HEK293 (cell line): ENCODE measurements at regions not wholly inside any gene's neighbourhood (a gene's known extent, or its start where the extent isn't known, plus 50 kb on each side); places are given as distances from the start of the nearest gene placed in this dataset.

Experiments used
- FEZF1 ChIP-seq: fragments of 450-650 bp; formaldehyde crosslinking; IDR thresholded peaks from 2 replicates; pipeline ENCODE4 v1.5.1; 2016; ENCODE audit warnings: missing biosample characterization, missing genetic modification characterization
- KLF9 ChIP-seq: fragments of 450-650 bp; formaldehyde crosslinking; IDR thresholded peaks from 2 replicates; pipeline ENCODE4 v1.5.1; 2016; ENCODE audit warnings: missing biosample characterization, missing genetic modification characterization, low read depth
- ZBTB11 ChIP-seq: fragments of 450-650 bp; formaldehyde crosslinking; conservative IDR thresholded peaks from 2 replicates; pipeline ENCODE4 v1.5.1; 2016; ENCODE audit warnings: low read depth, missing biosample characterization, missing genetic modification characterization
- ZFP41 ChIP-seq: fragments of 450-650 bp; formaldehyde crosslinking; IDR thresholded peaks from 2 replicates; pipeline ENCODE4 v1.5.1; 2016; ENCODE audit warnings: missing biosample characterization, missing genetic modification characterization, borderline replicate concordance
- ZNF114 ChIP-seq: fragments of 450-650 bp; formaldehyde crosslinking; IDR thresholded peaks from 2 replicates; pipeline ENCODE4 v1.5.0; 2017; ENCODE audit warnings: missing biosample characterization, missing genetic modification characterization
- ZNF518A ChIP-seq: fragments of 450-650 bp; formaldehyde crosslinking; conservative IDR thresholded peaks from 2 replicates; pipeline ENCODE4 v1.5.1; 2016; ENCODE audit warnings: low read depth, missing biosample characterization, missing genetic modification characterization
- TF ChIP-seq, protein P1 (sequence below): fragments of 450-650 bp; formaldehyde crosslinking; IDR thresholded peaks from 2 replicates; pipeline ENCODE4 v1.5.1; 2016; ENCODE audit warnings: missing biosample characterization, missing genetic modification characterization

DNA sequence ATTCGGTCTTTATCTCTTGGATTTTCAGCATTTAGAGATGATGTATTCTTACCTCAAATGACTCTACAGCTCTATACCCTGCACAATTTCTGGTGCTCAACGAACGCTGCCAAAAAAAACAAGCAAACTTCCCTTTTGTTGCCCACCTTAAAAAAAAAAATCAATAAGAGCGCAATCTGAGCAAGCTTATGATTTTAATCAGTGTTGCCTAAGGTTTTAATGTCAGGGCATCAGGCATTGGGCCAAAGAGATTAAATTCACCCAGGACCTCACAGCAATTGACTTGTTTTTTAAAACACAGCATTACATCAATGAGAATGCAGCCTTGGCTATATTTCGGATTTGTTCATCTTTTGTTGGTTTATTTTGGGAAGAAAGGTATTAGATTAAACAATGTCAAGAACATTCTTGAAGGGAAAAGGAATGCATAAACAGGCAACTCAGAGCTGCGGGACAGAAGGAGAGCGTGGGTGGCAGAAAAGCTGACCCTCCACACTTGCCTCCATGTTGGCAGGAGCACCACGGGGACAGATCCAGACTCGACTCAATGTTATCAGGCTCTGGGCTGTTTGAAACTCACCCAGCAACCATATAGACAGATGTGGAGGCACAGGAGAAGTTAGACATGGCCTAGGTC is 127.5 kb upstream of the DAPK1 start:
- no peak for TF ChIP-seq KLF9 (tag by site-specific recombination)
- no peak for TF ChIP-seq ZNF114 (tag by site-specific recombination)
- TF ChIP-seq, protein P1, sequence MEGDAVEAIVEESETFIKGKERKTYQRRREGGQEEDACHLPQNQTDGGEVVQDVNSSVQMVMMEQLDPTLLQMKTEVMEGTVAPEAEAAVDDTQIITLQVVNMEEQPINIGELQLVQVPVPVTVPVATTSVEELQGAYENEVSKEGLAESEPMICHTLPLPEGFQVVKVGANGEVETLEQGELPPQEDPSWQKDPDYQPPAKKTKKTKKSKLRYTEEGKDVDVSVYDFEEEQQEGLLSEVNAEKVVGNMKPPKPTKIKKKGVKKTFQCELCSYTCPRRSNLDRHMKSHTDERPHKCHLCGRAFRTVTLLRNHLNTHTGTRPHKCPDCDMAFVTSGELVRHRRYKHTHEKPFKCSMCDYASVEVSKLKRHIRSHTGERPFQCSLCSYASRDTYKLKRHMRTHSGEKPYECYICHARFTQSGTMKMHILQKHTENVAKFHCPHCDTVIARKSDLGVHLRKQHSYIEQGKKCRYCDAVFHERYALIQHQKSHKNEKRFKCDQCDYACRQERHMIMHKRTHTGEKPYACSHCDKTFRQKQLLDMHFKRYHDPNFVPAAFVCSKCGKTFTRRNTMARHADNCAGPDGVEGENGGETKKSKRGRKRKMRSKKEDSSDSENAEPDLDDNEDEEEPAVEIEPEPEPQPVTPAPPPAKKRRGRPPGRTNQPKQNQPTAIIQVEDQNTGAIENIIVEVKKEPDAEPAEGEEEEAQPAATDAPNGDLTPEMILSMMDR (tag by site-specific recombination): no peak
- no peak for TF ChIP-seq ZFP41
- no peak for TF ChIP-seq ZBTB11 (tag by site-specific recombination)
- no peak for TF ChIP-seq ZNF518A (tag by site-specific recombination)
- peak; percentile 90 for TF ChIP-seq FEZF1 (tag by site-specific recombination)
